ENCODE measurements at regions not wholly inside any gene's neighbourhood (a gene's known extent, or its start where the extent isn't known, plus 50 kb on each side); places are given as distances from the start of the nearest gene placed in this dataset.

GRCh38 chr2:74739733-74740241, 85.7 kb downstream of the SEMA4F start:
- Histone ChIP-seq H2AFZ (ENCODE audit: control insufficient read depth, low read length) (peak overlapping the region; percentile 48), H3K36me3 (ENCODE audit: control insufficient read depth in 2 of 2, extremely low read depth in 1 of 2, insufficient read depth in 2 of 2, low read length in 2 of 2) (no peaks in the 10 kb centered on the region), H3K27ac (ENCODE audit: control insufficient read depth, insufficient read depth, low read length) (peak overlapping the region; percentile 96), H3K4me1 (ENCODE audit: control insufficient read depth, extremely low read depth, insufficient read depth, low read length) (peaks cover 43% of the 10 kb centered on the region), H3K79me2 (ENCODE audit: control insufficient read depth, insufficient read depth, low read length) (no peaks in the 10 kb centered on the region), H4K20me1 (ENCODE audit: control insufficient read depth, extremely low read depth, insufficient read depth, low read length) (no peaks in the 10 kb centered on the region), H3K9ac (ENCODE audit: control insufficient read depth, extremely low read depth, insufficient read depth, low read length) (peak overlapping the region; percentile 75), H3K4me2 (ENCODE audit: control insufficient read depth, extremely low read depth, insufficient read depth, low read depth, low read length) (peak overlapping the region; percentile 76), H3K27me3 (ENCODE audit: control insufficient read depth, extremely low read depth, insufficient read depth, low read length) (no peaks in the 10 kb centered on the region), H3K4me3 (ENCODE audit: control insufficient read depth in 2 of 3, extremely low read depth in 1 of 3, insufficient read depth in 2 of 3, low read depth in 1 of 3, low read length in 3 of 3) (no peak overlapping the region), H3K9me3 (ENCODE audit: control insufficient read depth, low read depth, low read length) (peaks cover 4% of the 10 kb centered on the region), H3K9me1 (ENCODE audit: control insufficient read depth, extremely low read depth, insufficient read depth, low read length) (no peaks in the 10 kb centered on the region)
- FAIRE-seq (no peak), DNase-seq (ENCODE audit: low read depth, low spot score) (no peak)
- TF ChIP-seq CTCF (optimal IDR thresholded peaks at IDR 0.05 in 1 of 3, IDR thresholded peaks at IDR 0.05 in 1 of 3, conservative IDR thresholded peaks at IDR 0.05 in 1 of 3; ENCODE audit: extremely low read depth in 1 of 3, insufficient read depth in 2 of 3, low read length in 3 of 3) (no peak), EZH2 (IDR thresholded peaks at IDR 0.05; ENCODE audit: low read length) (no peak)
- dilution Hi-C loops (cut with MboI; ENCODE audit: extremely low pct_ligation_motif_present, low sequenced_read_pairs) = loop anchor here (25.0 kb wide), 1 partner anchor 123 kb away; no protein-coding TSS in a partner anchor

GRCh38 chr2:74740395-74740740, 86.3 kb downstream of the SEMA4F start:
- FAIRE-seq = no peak
- TF ChIP-seq CTCF (optimal IDR thresholded peaks at IDR 0.05 in 1 of 3, IDR thresholded peaks at IDR 0.05 in 1 of 3, conservative IDR thresholded peaks at IDR 0.05 in 1 of 3; ENCODE audit: extremely low read depth in 1 of 3, insufficient read depth in 2 of 3, low read length in 3 of 3) (no peak), EZH2 (IDR thresholded peaks at IDR 0.05; ENCODE audit: low read length) (no peak)
- H3K9me3 ChIP-seq (ENCODE audit: control insufficient read depth, low read depth, low read length) = peaks cover 4% of the 10 kb centered on the region
- no peaks in the 10 kb centered on the region for H3K36me3 ChIP-seq (ENCODE audit: control insufficient read depth in 2 of 2, extremely low read depth in 1 of 2, insufficient read depth in 2 of 2, low read length in 2 of 2)
- no peaks in the 10 kb centered on the region for H4K20me1 ChIP-seq (ENCODE audit: control insufficient read depth, extremely low read depth, insufficient read depth, low read length)
- dilution Hi-C loops (cut with MboI; ENCODE audit: extremely low pct_ligation_motif_present, low sequenced_read_pairs) = loop anchor here (25.0 kb wide), 1 partner anchor 122 kb away; no protein-coding TSS in a partner anchor
- H3K9ac ChIP-seq (ENCODE audit: control insufficient read depth, extremely low read depth, insufficient read depth, low read length) = peak overlapping the region; percentile 75
- no peaks in the 10 kb centered on the region for H3K9me1 ChIP-seq (ENCODE audit: control insufficient read depth, extremely low read depth, insufficient read depth, low read length)
- H3K4me1 ChIP-seq (ENCODE audit: control insufficient read depth, extremely low read depth, insufficient read depth, low read length) = peaks cover 37% of the 10 kb centered on the region
- no peaks in the 10 kb centered on the region for H3K27me3 ChIP-seq (ENCODE audit: control insufficient read depth, extremely low read depth, insufficient read depth, low read length)
- no peaks in the 10 kb centered on the region for H3K79me2 ChIP-seq (ENCODE audit: control insufficient read depth, insufficient read depth, low read length)
- no peak overlapping the region for H3K4me3 ChIP-seq (ENCODE audit: control insufficient read depth in 2 of 3, extremely low read depth in 1 of 3, insufficient read depth in 2 of 3, low read depth in 1 of 3, low read length in 3 of 3)
- peak overlapping the region; percentile 96 for H3K27ac ChIP-seq (ENCODE audit: control insufficient read depth, insufficient read depth, low read length)
- H3K4me2 ChIP-seq (ENCODE audit: control insufficient read depth, extremely low read depth, insufficient read depth, low read depth, low read length) = peak overlapping the region; percentile 76
- DNase-seq (ENCODE audit: low read depth, low spot score) = peak; percentile 59
- H2AFZ ChIP-seq (ENCODE audit: control insufficient read depth, low read length) = peak overlapping the region; percentile 52
